ENCODE measurements at regions not wholly inside any gene's neighbourhood (a gene's known extent, or its start where the extent isn't known, plus 50 kb on each side); places are given as distances from the start of the nearest gene placed in this dataset.

- no peak overlapping the region for H3K4me3 Mint-ChIP-seq (ENCODE audit: unreplicated experiment)
- no peak overlapping the region for H3K27ac Mint-ChIP-seq (ENCODE audit: unreplicated experiment)
- no peak for DNase-seq (ENCODE audit: extremely low spot score, unreplicated experiment)
- TF ChIP-seq, protein P1, sequence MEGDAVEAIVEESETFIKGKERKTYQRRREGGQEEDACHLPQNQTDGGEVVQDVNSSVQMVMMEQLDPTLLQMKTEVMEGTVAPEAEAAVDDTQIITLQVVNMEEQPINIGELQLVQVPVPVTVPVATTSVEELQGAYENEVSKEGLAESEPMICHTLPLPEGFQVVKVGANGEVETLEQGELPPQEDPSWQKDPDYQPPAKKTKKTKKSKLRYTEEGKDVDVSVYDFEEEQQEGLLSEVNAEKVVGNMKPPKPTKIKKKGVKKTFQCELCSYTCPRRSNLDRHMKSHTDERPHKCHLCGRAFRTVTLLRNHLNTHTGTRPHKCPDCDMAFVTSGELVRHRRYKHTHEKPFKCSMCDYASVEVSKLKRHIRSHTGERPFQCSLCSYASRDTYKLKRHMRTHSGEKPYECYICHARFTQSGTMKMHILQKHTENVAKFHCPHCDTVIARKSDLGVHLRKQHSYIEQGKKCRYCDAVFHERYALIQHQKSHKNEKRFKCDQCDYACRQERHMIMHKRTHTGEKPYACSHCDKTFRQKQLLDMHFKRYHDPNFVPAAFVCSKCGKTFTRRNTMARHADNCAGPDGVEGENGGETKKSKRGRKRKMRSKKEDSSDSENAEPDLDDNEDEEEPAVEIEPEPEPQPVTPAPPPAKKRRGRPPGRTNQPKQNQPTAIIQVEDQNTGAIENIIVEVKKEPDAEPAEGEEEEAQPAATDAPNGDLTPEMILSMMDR (IDR thresholded peaks at IDR 0.05): no peak
- H3K27me3 Mint-ChIP-seq (ENCODE audit: unreplicated experiment): no peaks in the 10 kb centered on the region
- peaks cover 10% of the 10 kb centered on the region for H3K9me3 Mint-ChIP-seq (ENCODE audit: unreplicated experiment)
- peaks cover 2% of the 10 kb centered on the region for H3K36me3 Mint-ChIP-seq (ENCODE audit: unreplicated experiment)
- H3K4me1 Mint-ChIP-seq (ENCODE audit: unreplicated experiment): peaks cover 15% of the 10 kb centered on the region
These were observed 332.4 kb downstream of the ETS1 start for GRCh38 chr11:128254941-128255340.

GRCh38 chr11:128251140-128251539 is 336.2 kb downstream of the ETS1 start:
- H3K4me3 Mint-ChIP-seq (ENCODE audit: unreplicated experiment): no peak overlapping the region
- no peak overlapping the region for H3K27ac Mint-ChIP-seq (ENCODE audit: unreplicated experiment)
- peaks cover 2% of the 10 kb centered on the region for H3K36me3 Mint-ChIP-seq (ENCODE audit: unreplicated experiment)
- no peak for DNase-seq (ENCODE audit: extremely low spot score, unreplicated experiment)
- no peaks in the 10 kb centered on the region for H3K27me3 Mint-ChIP-seq (ENCODE audit: unreplicated experiment)
- TF ChIP-seq, protein P1 (IDR thresholded peaks at IDR 0.05): no peak
- peaks cover 37% of the 10 kb centered on the region for H3K4me1 Mint-ChIP-seq (ENCODE audit: unreplicated experiment)
- H3K9me3 Mint-ChIP-seq (ENCODE audit: unreplicated experiment): peaks cover 3% of the 10 kb centered on the region

GRCh38 chr11:128250482-128250881 is 336.9 kb downstream of the ETS1 start:
- peaks cover 44% of the 10 kb centered on the region for H3K4me1 Mint-ChIP-seq (ENCODE audit: unreplicated experiment)
- H3K27me3 Mint-ChIP-seq (ENCODE audit: unreplicated experiment): no peaks in the 10 kb centered on the region
- no peak overlapping the region for H3K4me3 Mint-ChIP-seq (ENCODE audit: unreplicated experiment)
- peaks cover 2% of the 10 kb centered on the region for H3K36me3 Mint-ChIP-seq (ENCODE audit: unreplicated experiment)
- TF ChIP-seq, protein P1 (IDR thresholded peaks at IDR 0.05): no peak
- peaks cover 3% of the 10 kb centered on the region for H3K9me3 Mint-ChIP-seq (ENCODE audit: unreplicated experiment)
- H3K27ac Mint-ChIP-seq (ENCODE audit: unreplicated experiment): no peak overlapping the region
- no peak for DNase-seq (ENCODE audit: extremely low spot score, unreplicated experiment)

GRCh38 chr11:128246810-128247594 is 340.4 kb downstream of the ETS1 start:
- no peaks in the 10 kb centered on the region for H3K36me3 Mint-ChIP-seq (ENCODE audit: unreplicated experiment)
- peak overlapping the region; percentile 97 for H3K27ac Mint-ChIP-seq (ENCODE audit: unreplicated experiment)
- DNase-seq (ENCODE audit: extremely low spot score, unreplicated experiment): peak; percentile 87
- no peaks in the 10 kb centered on the region for H3K27me3 Mint-ChIP-seq (ENCODE audit: unreplicated experiment)
- H3K4me3 Mint-ChIP-seq (ENCODE audit: unreplicated experiment): peak overlapping the region; percentile 15
- TF ChIP-seq, protein P1 (IDR thresholded peaks at IDR 0.05): no peak
- peaks cover 51% of the 10 kb centered on the region for H3K4me1 Mint-ChIP-seq (ENCODE audit: unreplicated experiment)
- H3K9me3 Mint-ChIP-seq (ENCODE audit: unreplicated experiment): peaks cover 3% of the 10 kb centered on the region

DNA sequence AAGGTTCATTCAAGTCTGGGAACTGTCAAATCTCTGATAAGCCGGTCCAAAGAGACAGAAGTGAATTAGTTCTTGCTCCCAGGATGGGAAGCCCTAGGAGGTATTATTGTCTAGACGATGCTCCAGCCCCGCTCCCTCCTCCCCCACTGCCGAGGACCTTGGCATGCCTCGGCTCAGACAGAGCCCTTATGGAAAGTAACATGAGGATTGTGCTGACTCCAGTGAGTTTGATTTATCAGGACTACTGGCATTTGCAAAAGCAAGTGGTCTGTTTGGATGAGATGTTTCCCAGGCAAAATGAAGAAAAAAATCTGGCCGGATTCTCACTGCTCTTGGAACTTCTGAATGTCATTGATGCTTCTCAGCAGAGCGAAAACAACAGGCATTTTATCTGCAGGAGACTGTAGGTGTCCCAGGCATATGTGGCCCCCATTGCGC is 341.0 kb downstream of the ETS1 start:
- Mint-ChIP-seq H3K27me3 (ENCODE audit: unreplicated experiment) (no peaks in the 10 kb centered on the region), H3K4me1 (ENCODE audit: unreplicated experiment) (peaks cover 45% of the 10 kb centered on the region), H3K9me3 (ENCODE audit: unreplicated experiment) (peaks cover 3% of the 10 kb centered on the region), H3K4me3 (ENCODE audit: unreplicated experiment) (peak overlapping the region; percentile 15), H3K36me3 (ENCODE audit: unreplicated experiment) (no peaks in the 10 kb centered on the region), H3K27ac (ENCODE audit: unreplicated experiment) (peak overlapping the region; percentile 97)
- TF ChIP-seq, protein P1 (IDR thresholded peaks at IDR 0.05): no peak
- DNase-seq (ENCODE audit: extremely low spot score, unreplicated experiment): no peak

Measured in osteocyte (in vitro differentiated cells).